ENCODE measurements at regions not wholly inside any gene's neighbourhood (a gene's known extent, or its start where the extent isn't known, plus 50 kb on each side); places are given as distances from the start of the nearest gene placed in this dataset.

DNA sequence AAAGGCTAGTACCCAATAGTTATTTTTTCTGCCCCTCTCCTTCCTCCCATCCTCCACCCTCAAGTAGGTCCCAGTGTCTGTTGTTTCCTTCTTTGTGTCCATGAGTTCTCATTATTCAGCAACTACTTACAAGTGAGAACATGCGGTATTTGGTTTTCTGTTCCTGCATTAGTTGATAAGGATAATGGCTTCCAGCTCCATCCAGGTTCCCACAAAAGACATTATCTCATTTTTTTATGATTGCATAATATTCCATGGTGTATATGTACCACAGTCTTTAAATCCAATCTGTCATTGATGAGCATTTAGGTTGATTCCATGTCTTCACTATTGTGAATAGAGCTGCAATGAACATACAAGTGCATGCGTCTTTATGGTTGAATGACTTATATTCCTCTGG, 128.3 kb upstream of the ANKRD55 start:
- TF ChIP-seq CTCF (IDR thresholded peaks at IDR 0.05), result no peak
- no peak for TF ChIP-seq ZFX (IDR thresholded peaks at IDR 0.05; ENCODE audit: borderline replicate concordance)
